Kidney (tissue), 13 donors: ENCODE measurements at regions not wholly inside any gene's neighbourhood (a gene's known extent, or its start where the extent isn't known, plus 50 kb on each side); places are given as distances from the start of the nearest gene placed in this dataset.

Experiments used
- DNase-seq, 5 donors: peaks; one replicate each; pipeline ENCODE4 v3.0.0-alpha.2; 2013 to 2020
- FAIRE-seq: peaks from 2 replicates; lab custom pipeline; 2012; peaks lifted over from hg19 to GRCh38; lab: Jason Lieb, UNC
- H3K27ac ChIP-seq, 2 donors: one replicate each; pipeline ENCODE4 v1.7.0; 2013; ENCODE audit warnings: low read depth in 2 of 2, low read length in 2 of 2, inconsistent platforms in 1 of 2
- H3K27me3 ChIP-seq: one replicate; pipeline ENCODE4 v1.7.1; 2013; ENCODE audit warnings: low read length, inconsistent platforms; ENCODE audit not compliant: control insufficient read depth, insufficient read depth
- H3K36me3 ChIP-seq, 3 donors: one replicate each; pipeline versions ENCODE4 v1.7.0 to v1.7.1; 2013; ENCODE audit warnings: low read length in 3 of 3, control low read depth in 1 of 3, inconsistent platforms in 1 of 3; ENCODE audit not compliant: insufficient read depth in 3 of 3, control insufficient read depth in 2 of 3
- H3K4me1 ChIP-seq, 3 donors: one replicate each; pipeline versions ENCODE4 v1.7.0 to v1.7.1; 2013; ENCODE audit warnings: low read length in 3 of 3, inconsistent platforms in 1 of 3, low read depth in 1 of 3; ENCODE audit not compliant: control insufficient read depth in 2 of 3, insufficient read depth in 2 of 3
- H3K4me3 ChIP-seq, 3 donors: one replicate each; pipeline versions ENCODE4 v1.7.0 to v1.8.1; 2013; ENCODE audit warnings: low read length in 3 of 3, control low read depth in 1 of 3, inconsistent platforms in 1 of 3
- H3K9ac ChIP-seq, 3 donors: one replicate each; pipeline versions ENCODE4 v1.7.0 to v1.7.1; 2013; ENCODE audit warnings: low read length in 3 of 3, control low read depth in 1 of 3, inconsistent platforms in 1 of 3
- H3K9me3 ChIP-seq, 3 donors: one replicate each; pipeline versions ENCODE4 v1.7.0 to v1.7.1; 2013; ENCODE audit warnings: low read length in 3 of 3, control low read depth in 1 of 3, inconsistent platforms in 1 of 3; ENCODE audit not compliant: control insufficient read depth in 2 of 3, insufficient read depth in 1 of 3
- intact Hi-C: fragments of 100-400 bp; cut with DNase I; formaldehyde crosslinking; loops from one replicate; pipeline ENCODE4 v1.11.1; 2022
- TF ChIP-seq, protein P1 (sequence below): IDR thresholded peaks from 3 replicates; pipeline ENCODE4 v1.5.1; 2012; ENCODE audit warnings: mild to moderate bottlenecking, moderate library complexity, borderline replicate concordance; ENCODE audit not compliant: insufficient read depth; ENCODE audit errors: extremely low read depth
- donor health status: control.
- donor health status: control.
- donor health status: control.
- donor health status: control.
- donor health status: control.
- donor health status: DM: yes; HTN: yes; CAD: no.
- donor health status: Normal renal cell carcinoma (clear cell type).

DNA sequence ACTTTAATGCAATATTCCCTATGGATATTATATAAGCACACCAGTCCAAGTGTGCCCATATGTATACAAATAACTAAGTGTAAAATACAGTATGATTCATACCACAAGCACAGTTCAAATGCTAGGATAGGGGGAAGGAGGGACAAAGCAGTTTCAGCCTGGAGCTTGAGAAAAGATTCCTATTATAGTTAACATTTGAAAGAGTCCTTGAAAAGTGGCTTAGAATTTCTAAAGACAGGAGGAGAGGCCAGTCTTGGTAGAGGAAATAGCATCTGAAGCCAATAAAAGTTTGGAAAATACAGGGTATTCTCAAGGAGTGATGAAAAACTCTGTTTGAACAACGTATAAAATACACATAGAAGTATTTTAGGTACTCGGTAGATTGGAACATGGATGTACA lies 173.4 kb upstream of the CWC22 start:
- intact Hi-C loops = no loop called here
- no peak for FAIRE-seq

DNA sequence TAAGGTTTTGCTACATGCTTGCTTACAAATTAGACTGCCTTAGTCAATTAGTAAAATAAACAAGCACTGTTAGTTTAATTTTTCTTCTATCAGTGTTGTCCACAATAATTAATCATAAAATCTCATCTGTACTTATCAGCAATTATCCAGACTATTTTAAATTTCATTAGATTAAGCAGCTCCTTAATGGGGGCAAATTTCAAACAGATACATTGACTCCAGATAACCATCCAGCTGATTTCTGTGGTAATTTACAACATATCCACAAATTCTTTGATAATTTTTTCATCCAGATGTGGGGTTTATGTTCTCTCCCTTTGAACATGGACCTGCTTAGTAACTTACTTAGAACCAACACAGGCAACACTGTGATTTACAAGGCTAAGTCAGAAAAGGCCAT lies 170.4 kb upstream of the CWC22 start:
- no peaks in the 10 kb centered on the region for H3K4me1 ChIP-seq
- TF ChIP-seq, protein P1, sequence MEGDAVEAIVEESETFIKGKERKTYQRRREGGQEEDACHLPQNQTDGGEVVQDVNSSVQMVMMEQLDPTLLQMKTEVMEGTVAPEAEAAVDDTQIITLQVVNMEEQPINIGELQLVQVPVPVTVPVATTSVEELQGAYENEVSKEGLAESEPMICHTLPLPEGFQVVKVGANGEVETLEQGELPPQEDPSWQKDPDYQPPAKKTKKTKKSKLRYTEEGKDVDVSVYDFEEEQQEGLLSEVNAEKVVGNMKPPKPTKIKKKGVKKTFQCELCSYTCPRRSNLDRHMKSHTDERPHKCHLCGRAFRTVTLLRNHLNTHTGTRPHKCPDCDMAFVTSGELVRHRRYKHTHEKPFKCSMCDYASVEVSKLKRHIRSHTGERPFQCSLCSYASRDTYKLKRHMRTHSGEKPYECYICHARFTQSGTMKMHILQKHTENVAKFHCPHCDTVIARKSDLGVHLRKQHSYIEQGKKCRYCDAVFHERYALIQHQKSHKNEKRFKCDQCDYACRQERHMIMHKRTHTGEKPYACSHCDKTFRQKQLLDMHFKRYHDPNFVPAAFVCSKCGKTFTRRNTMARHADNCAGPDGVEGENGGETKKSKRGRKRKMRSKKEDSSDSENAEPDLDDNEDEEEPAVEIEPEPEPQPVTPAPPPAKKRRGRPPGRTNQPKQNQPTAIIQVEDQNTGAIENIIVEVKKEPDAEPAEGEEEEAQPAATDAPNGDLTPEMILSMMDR = no peak
- DNase-seq (no peak), FAIRE-seq (no peak)
- H3K9ac ChIP-seq = no peak overlapping the region
- no peak overlapping the region for H3K4me3 ChIP-seq
- no peaks in the 10 kb centered on the region for H3K27me3 ChIP-seq
- no peaks in the 10 kb centered on the region for H3K9me3 ChIP-seq
- intact Hi-C loops = no loop called here
- H3K27ac ChIP-seq = no peak overlapping the region
- no peaks in the 10 kb centered on the region for H3K36me3 ChIP-seq

More for the DNA sequence above, 173.4 kb upstream of the CWC22 start:
- Histone ChIP-seq H3K27me3 (no peaks in the 10 kb centered on the region), H3K4me3 (no peak overlapping the region), H3K36me3 (no peaks in the 10 kb centered on the region), H3K9ac (no peak overlapping the region), H3K27ac (no peak overlapping the region), H3K4me1 (no peaks in the 10 kb centered on the region), H3K9me3 (no peaks in the 10 kb centered on the region)
- DNase-seq = no peak
- TF ChIP-seq, protein P1 = no peak

DNA sequence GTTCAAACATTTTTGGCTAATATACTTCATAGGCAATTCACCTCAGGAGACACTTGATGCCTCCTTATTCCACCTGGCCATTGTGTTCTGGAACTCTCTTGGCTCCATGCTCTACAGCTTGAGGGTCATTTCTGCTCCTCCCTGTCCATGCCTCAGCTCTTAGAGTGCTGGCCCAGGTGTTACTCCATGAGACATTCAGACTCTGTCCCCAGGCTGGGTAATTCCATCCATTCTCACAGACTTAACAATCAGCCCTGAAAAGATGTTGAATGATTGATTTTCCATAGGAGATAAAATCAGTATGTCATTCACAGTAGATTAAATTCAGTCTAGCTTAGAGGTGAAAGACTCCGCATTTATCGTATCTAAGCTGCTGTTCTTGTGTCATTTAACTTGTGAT lies 168.6 kb upstream of the CWC22 start:
- FAIRE-seq = no peak
- intact Hi-C loops = no loop called here
- TF ChIP-seq, protein P1 = no peak

DNA sequence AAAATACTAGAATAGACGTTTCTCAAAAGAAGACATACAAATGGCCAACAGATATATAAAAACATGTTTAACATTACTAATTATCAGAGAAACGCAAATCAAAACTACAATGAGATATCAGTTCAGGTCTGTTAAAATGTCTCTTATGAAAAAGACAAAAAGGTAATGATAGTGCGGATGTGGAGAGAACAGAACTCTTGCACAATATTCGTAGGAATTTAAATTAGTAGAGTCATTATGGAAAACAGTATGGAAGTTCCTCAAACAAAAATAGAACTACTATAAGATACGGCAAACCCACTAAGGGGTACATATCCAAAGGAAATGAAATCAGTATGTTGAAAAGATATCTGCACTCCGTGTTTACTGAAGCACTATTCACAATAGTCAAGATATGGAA lies 167.5 kb upstream of the CWC22 start:
- no peak overlapping the region for H3K27ac ChIP-seq
- no peak for FAIRE-seq
- no peak overlapping the region for H3K4me3 ChIP-seq
- H3K27me3 ChIP-seq = no peaks in the 10 kb centered on the region
- no peak overlapping the region for H3K9ac ChIP-seq
- no peaks in the 10 kb centered on the region for H3K9me3 ChIP-seq
- H3K4me1 ChIP-seq = no peaks in the 10 kb centered on the region
- H3K36me3 ChIP-seq = no peaks in the 10 kb centered on the region
- TF ChIP-seq, protein P1 = no peak
- no peak for DNase-seq
- intact Hi-C loops = no loop called here

More for the DNA sequence above, 168.6 kb upstream of the CWC22 start:
- no peaks in the 10 kb centered on the region for H3K27me3 ChIP-seq
- H3K36me3 ChIP-seq = no peaks in the 10 kb centered on the region
- H3K4me3 ChIP-seq = no peak overlapping the region
- no peak for DNase-seq
- no peaks in the 10 kb centered on the region for H3K4me1 ChIP-seq
- no peak overlapping the region for H3K27ac ChIP-seq
- H3K9me3 ChIP-seq = no peaks in the 10 kb centered on the region
- no peak overlapping the region for H3K9ac ChIP-seq
